H1 (cell line): ENCODE measurements at regions not wholly inside any gene's neighbourhood (a gene's known extent, or its start where the extent isn't known, plus 50 kb on each side); places are given as distances from the start of the nearest gene placed in this dataset.
A peak's percentile ranks its signal among the peaks of the same experiment; 100 is the strongest.

Experiments
- CTCF ChIA-PET: fragments of 300-600 bp; sonication (Branson Sonifier 250); formaldehyde crosslinking; loops from one replicate; lab custom pipeline; 2021; ENCODE audit not compliant: partially characterized antibody; lab: Charles Lee
- POLR2A ChIA-PET: fragments of 300-600 bp; sonication (Branson Sonifier 250); formaldehyde crosslinking; loops from one replicate; lab custom pipeline; 2021; ENCODE audit warnings: inconsistent platforms; ENCODE audit not compliant: partially characterized antibody; lab: Charles Lee
- DNase-seq, 2 experiments: peaks; one replicate each; pipeline versions ENCODE4 v3.0.0 to v3.0.0-alpha.2; 2010 to 2022; ENCODE audit warnings: low spot score in 2 of 2, low read depth in 1 of 2, mixed read lengths in 1 of 2
- FAIRE-seq: peaks from 2 replicates; lab custom pipeline; 2011; peaks lifted over from hg19 to GRCh38; lab: Jason Lieb, UNC
- H2AFZ ChIP-seq: 2 replicates; pipeline ENCODE4 v1.8.1; 2012; ENCODE audit warnings: low read length, inconsistent platforms
- H2AK5ac ChIP-seq: 2 replicates; pipeline ENCODE4 v1.6.1; 2013; ENCODE audit warnings: low read depth, low read length
- H2BK120ac ChIP-seq: replicated peaks from 2 replicates; pipeline ENCODE3; 2013; ENCODE audit warnings: low read depth, low read length, inconsistent platforms
- H2BK12ac ChIP-seq: 2 replicates; pipeline ENCODE4 v1.6.1; 2013; ENCODE audit warnings: low read depth, low read length
- H2BK15ac ChIP-seq: 2 replicates; pipeline ENCODE4 v1.6.1; 2013; ENCODE audit warnings: low read length
- H2BK20ac ChIP-seq: 2 replicates; pipeline ENCODE4 v1.6.1; 2013; ENCODE audit warnings: low read length
- H2BK5ac ChIP-seq: 2 replicates; pipeline ENCODE4 v1.6.1; 2013; ENCODE audit warnings: low read depth, low read length
- H3K14ac ChIP-seq: 2 replicates; pipeline ENCODE4 v1.6.1; 2013; ENCODE audit warnings: inconsistent platforms; ENCODE audit not compliant: insufficient read length
- H3K18ac ChIP-seq: 2 replicates; pipeline ENCODE4 v1.6.1; 2013; ENCODE audit warnings: low read length; ENCODE audit errors: extremely low read depth
- H3K23ac ChIP-seq: 2 replicates; pipeline ENCODE4 v1.6.1; 2013; ENCODE audit warnings: inconsistent platforms; ENCODE audit not compliant: insufficient read length
- H3K23me2 ChIP-seq: 2 replicates; pipeline ENCODE4 v1.6.1; 2013; ENCODE audit warnings: low read depth, low read length
- H3K27ac ChIP-seq: 2 replicates; pipeline ENCODE4 v1.6.1; 2011; ENCODE audit warnings: low read depth, low read length, inconsistent platforms
- H3K27me3 ChIP-seq, 4 experiments: replicated peaks in 1 of 4; 1 replicate in 1 of 4; 2 replicates in 3 of 4; pipeline versions ENCODE4 v1.6.1 to v1.8.1; 2011 to 2013; ENCODE audit warnings: low read length in 3 of 4, mild to moderate bottlenecking in 3 of 4, inconsistent platforms in 2 of 4, mixed read lengths in 2 of 4, moderate library complexity in 1 of 4; ENCODE audit not compliant: control insufficient read depth in 3 of 4, insufficient read depth in 3 of 4; ENCODE audit errors: extremely low read depth in 1 of 4
- H3K36me3 ChIP-seq, 4 experiments: 2 replicates each; pipeline versions ENCODE4 v1.6.1 to v1.8.1; 2011 to 2013; ENCODE audit warnings: mild to moderate bottlenecking in 4 of 4, low read length in 3 of 4, moderate library complexity in 2 of 4, control low read depth in 1 of 4, inconsistent platforms in 1 of 4; ENCODE audit not compliant: insufficient read depth in 4 of 4, control insufficient read depth in 2 of 4
- H3K4ac ChIP-seq: replicated peaks from 2 replicates; pipeline ENCODE3; 2013; ENCODE audit warnings: low read length, low read depth, mixed read lengths, inconsistent platforms; ENCODE audit not compliant: insufficient read length
- H3K4me1 ChIP-seq, 4 experiments: replicated peaks in 1 of 4; 1 replicate in 1 of 4; 2 replicates in 3 of 4; pipeline versions ENCODE4 v1.6.1 to v1.8.1; 2011 to 2013; ENCODE audit warnings: low read length in 3 of 4, inconsistent platforms in 2 of 4, mixed read lengths in 1 of 4; ENCODE audit not compliant: insufficient read depth in 4 of 4, control insufficient read depth in 3 of 4
- H3K4me2 ChIP-seq, 2 experiments: 2 replicates each; pipeline versions ENCODE4 v1.6.1 to v1.8.1; 2011 to 2013; ENCODE audit warnings: low read depth in 2 of 2, low read length in 2 of 2, control low read depth in 1 of 2, inconsistent platforms in 1 of 2, mild to moderate bottlenecking in 1 of 2; ENCODE audit not compliant: insufficient read depth in 1 of 2
- H3K4me3 ChIP-seq, 4 experiments: fragments of 200-600, 300-600 bp in 1 of 4; sonication (generic), shearing (Covaris generic), sonication (Bioruptor Twin) in 1 of 4; 2 replicates each; pipeline versions ENCODE4 v1.5.1 to v1.8.1; 2011 to 2016; ENCODE audit warnings: low read length in 4 of 4, low read depth in 3 of 4, control low read depth in 2 of 4, inconsistent platforms in 2 of 4, mild to moderate bottlenecking in 2 of 4, mixed read lengths in 1 of 4, moderate library complexity in 1 of 4; ENCODE audit not compliant: insufficient read depth in 2 of 4; ENCODE audit errors: extremely low read depth in 1 of 4
- H3K56ac ChIP-seq: replicated peaks from 2 replicates; pipeline ENCODE3; 2013; ENCODE audit warnings: low read depth, mild to moderate bottlenecking, mixed read lengths, low read length, inconsistent platforms; ENCODE audit not compliant: insufficient read length
- H3K79me1 ChIP-seq: 2 replicates; pipeline ENCODE4 v1.6.1; 2013; ENCODE audit warnings: low read depth, low read length, control low read depth
- H3K79me2 ChIP-seq, 2 experiments: 2 replicates each; pipeline versions ENCODE4 v1.6.1 to v1.8.1; 2012 to 2013; ENCODE audit warnings: low read length in 2 of 2, mild to moderate bottlenecking in 2 of 2, inconsistent platforms in 1 of 2; ENCODE audit not compliant: insufficient read depth in 2 of 2, control insufficient read depth in 1 of 2
- H3K9ac ChIP-seq, 4 experiments: replicated peaks in 1 of 4; 1 replicate in 1 of 4; 2 replicates in 3 of 4; pipeline versions ENCODE4 v1.6.1 to v1.8.1; 2011 to 2013; ENCODE audit warnings: low read depth in 3 of 4, low read length in 3 of 4, control low read depth in 2 of 4, mild to moderate bottlenecking in 2 of 4, moderate library complexity in 2 of 4, inconsistent platforms in 1 of 4; ENCODE audit errors: extremely low read depth in 1 of 4
- H3K9me3 ChIP-seq, 2 experiments: 2 replicates each; pipeline versions ENCODE4 v1.6.1 to v1.8.1; 2012 to 2013; ENCODE audit warnings: mild to moderate bottlenecking in 2 of 2, moderate library complexity in 2 of 2, control low read depth in 1 of 2, inconsistent platforms in 1 of 2, low read depth in 1 of 2, low read length in 1 of 2, mixed read lengths in 1 of 2; ENCODE audit not compliant: insufficient read depth in 2 of 2
- H4K20me1 ChIP-seq, 2 experiments: replicated peaks in 1 of 2; 2 replicates each; pipeline versions ENCODE3 to v1.8.1; 2011 to 2013; ENCODE audit warnings: inconsistent platforms in 2 of 2, low read length in 2 of 2, mild to moderate bottlenecking in 1 of 2; ENCODE audit not compliant: insufficient read depth in 2 of 2, control insufficient read depth in 1 of 2
- H4K5ac ChIP-seq: 2 replicates; pipeline ENCODE4 v1.6.1; 2013; ENCODE audit warnings: low read length, low read depth, mixed read lengths, inconsistent platforms; ENCODE audit not compliant: insufficient read length
- H4K8ac ChIP-seq: 2 replicates; pipeline ENCODE4 v1.8.0; 2013; ENCODE audit warnings: mild to moderate bottlenecking, moderate library complexity, low read length, inconsistent platforms; ENCODE audit not compliant: insufficient read depth; ENCODE audit errors: extremely low read depth
- H4K91ac ChIP-seq: replicated peaks from 2 replicates; pipeline ENCODE3; 2013; ENCODE audit warnings: low read length, mixed read lengths, inconsistent platforms; ENCODE audit not compliant: insufficient read length
- BACH1 ChIP-seq: IDR thresholded peaks from 2 replicates; pipeline ENCODE4 v1.6.1; 2012; ENCODE audit warnings: low read length, improper control_type of control experiment
- CBX5 ChIP-seq: fragments of 300-800, 300-1000 bp; sonication (generic); IDR thresholded peaks from 2 replicates; pipeline ENCODE4 v1.7.1; 2016; ENCODE audit warnings: antibody characterized with exemption, low read length, low read depth
- CBX8 ChIP-seq: fragments of 300-800, 300-1000 bp; sonication (generic); IDR thresholded peaks from 2 replicates; pipeline ENCODE4 v1.7.1; 2016; ENCODE audit warnings: low read depth, low read length, borderline replicate concordance
- EZH2 ChIP-seq: fragments of 200-600 bp; sonication (generic); IDR thresholded peaks from 2 replicates; pipeline ENCODE4 v1.7.1; 2012; ENCODE audit warnings: low read depth, mild to moderate bottlenecking, moderate library complexity, low read length, inconsistent platforms; ENCODE audit not compliant: severe bottlenecking
- KDM5A ChIP-seq: fragments of 200-600 bp; IDR thresholded peaks from 2 replicates; pipeline ENCODE4 v1.7.1; 2012; ENCODE audit warnings: mild to moderate bottlenecking, low read length, inconsistent platforms, mixed read lengths
- PHF8 ChIP-seq: fragments of 200-600 bp; sonication (generic); conservative IDR thresholded peaks from 2 replicates; pipeline ENCODE4 v1.7.1; 2012; ENCODE audit warnings: low read depth, mild to moderate bottlenecking, inconsistent platforms, low read length, moderate library complexity
- POLR2A ChIP-seq, 2 experiments: IDR thresholded peaks; 1 replicate in 1 of 2; 2 replicates in 1 of 2; pipeline ENCODE4 v1.6.1; 2011; ENCODE audit warnings: low read depth in 2 of 2, low read length in 2 of 2, mild to moderate bottlenecking in 2 of 2; ENCODE audit errors: control extremely low read depth in 1 of 2
- SAP30 ChIP-seq: fragments of 300-600 bp; sonication (generic); IDR thresholded peaks from 2 replicates; pipeline ENCODE4 v1.7.1; 2012; ENCODE audit warnings: low read length, moderate library complexity, mild to moderate bottlenecking, inconsistent platforms; ENCODE audit not compliant: insufficient read depth, insufficient replicate concordance
- ZNF274 ChIP-seq: IDR thresholded peaks from 2 replicates; pipeline ENCODE4 v1.7.0; 2012; ENCODE audit warnings: low read length, borderline replicate concordance; ENCODE audit errors: extremely low read depth
- WGBS, 2 experiments: shearing (Covaris generic) in 1 of 2; methylation state at CpG; one replicate each; pipeline versions ENCODE4 v1.1.6 to v1.1.7; 2013 to 2015; ENCODE audit warnings: low lambda C conversion rate in 2 of 2, mixed read lengths in 2 of 2, inconsistent platforms in 1 of 2, low coverage in 1 of 2, missing lambda C conversion rate in 1 of 2; ENCODE audit not compliant: insufficient replicate concordance in 2 of 2, insufficient coverage in 1 of 2, insufficient read length in 1 of 2; ENCODE audit errors: extremely low coverage in 1 of 2, missing lambda C conversion rate in 1 of 2; 5-methylcytosine and 5-hydroxymethylcytosine counted together

GRCh38 chr3:144112036-144112435 lies 140.4 kb downstream of the DIPK2A start:
- no peak for FAIRE-seq
- TF ChIP-seq SAP30 (no peak), BACH1 (no peak), POLR2A (IDR thresholded peaks at IDR 0.05; ENCODE audit: control extremely low read depth in 1 of 2, low read depth in 2 of 2, low read length in 2 of 2) (no peak), EZH2 (no peak), CBX5 (no peak), KDM5A (no peak), ZNF274 (no peak), CBX8 (no peak), PHF8 (no peak)
- 73% methylated on average over 2 of the region's 2 CpGs; no CpG with 5 or more reads in 1 of the 2 experiments for WGBS, 2 experiments

More at GRCh38 chr3:144112036-144112435, 140.4 kb downstream of the DIPK2A start:
- no peak overlapping the region for H3K4ac ChIP-seq
- no peak overlapping the region for H3K18ac ChIP-seq
- H3K27ac ChIP-seq, result no peak overlapping the region
- H4K91ac ChIP-seq, result no peak overlapping the region
- peaks cover 0 to 4% (median 0%) of the 10 kb centered on the region in 4 experiments; a peak in 2 of 7 replicates for H3K4me1 ChIP-seq
- H3K27me3 ChIP-seq, result peaks cover 0 to 1% (median 0%) of the 10 kb centered on the region in 4 experiments; a peak in 1 of 7 replicates
- CTCF ChIA-PET, result no interaction called here
- H3K4me3 ChIP-seq, result no peak overlapping the region
- H3K14ac ChIP-seq, result no peak overlapping the region
- H2AFZ ChIP-seq, result 0 out of 2 replicates have a peak overlapping the region, but pooled peaks have one; percentile 3
- H2BK12ac ChIP-seq, result no peak overlapping the region
- no peak overlapping the region for H2AK5ac ChIP-seq
- DNase-seq, result no peak
- H3K79me1 ChIP-seq, result no peaks in the 10 kb centered on the region
- H4K5ac ChIP-seq, result no peak overlapping the region
- POLR2A ChIA-PET, result no interaction called here
- H3K4me2 ChIP-seq, result no peak overlapping the region
- no peaks in the 10 kb centered on the region for H3K79me2 ChIP-seq
- no peak overlapping the region for H3K56ac ChIP-seq
- H2BK20ac ChIP-seq, result no peak overlapping the region
- H3K23me2 ChIP-seq, result no peaks in the 10 kb centered on the region; the same call in 1 of the 2 replicates
- H4K8ac ChIP-seq, result no peak overlapping the region
- no peak overlapping the region for H3K9ac ChIP-seq
- H3K9me3 ChIP-seq, result no peaks in the 10 kb centered on the region
- H2BK5ac ChIP-seq, result no peak overlapping the region
- H3K23ac ChIP-seq, result no peak overlapping the region
- H2BK120ac ChIP-seq, result no peak overlapping the region
- no peaks in the 10 kb centered on the region for H4K20me1 ChIP-seq
- no peak overlapping the region for H2BK15ac ChIP-seq
- H3K36me3 ChIP-seq, result no peaks in the 10 kb centered on the region
